ENCODE measurements at regions not wholly inside any gene's neighbourhood (a gene's known extent, or its start where the extent isn't known, plus 50 kb on each side); places are given as distances from the start of the nearest gene placed in this dataset.

DNA sequence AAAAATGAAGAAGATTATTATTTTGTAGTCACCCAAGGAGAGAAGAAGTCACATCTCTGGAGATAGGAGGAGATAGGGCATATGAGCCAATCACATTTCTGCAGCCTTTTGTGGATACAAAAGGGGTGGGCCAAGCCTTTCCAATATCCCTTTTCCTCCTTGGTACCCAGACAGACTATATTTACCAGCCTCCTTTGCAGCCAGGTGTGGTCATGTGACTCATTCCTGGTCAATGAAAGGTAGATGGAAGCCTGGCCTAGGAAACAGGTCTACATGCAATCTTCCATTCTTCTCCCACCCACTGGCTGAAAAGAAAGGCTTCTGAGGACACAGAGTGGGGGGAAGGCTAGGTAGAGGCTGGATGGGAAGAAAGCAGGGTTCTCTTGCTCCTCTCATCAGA, 58.1 kb upstream of the ERG start:
- DNase-seq (ENCODE audit: low read depth) = no peak

DNA sequence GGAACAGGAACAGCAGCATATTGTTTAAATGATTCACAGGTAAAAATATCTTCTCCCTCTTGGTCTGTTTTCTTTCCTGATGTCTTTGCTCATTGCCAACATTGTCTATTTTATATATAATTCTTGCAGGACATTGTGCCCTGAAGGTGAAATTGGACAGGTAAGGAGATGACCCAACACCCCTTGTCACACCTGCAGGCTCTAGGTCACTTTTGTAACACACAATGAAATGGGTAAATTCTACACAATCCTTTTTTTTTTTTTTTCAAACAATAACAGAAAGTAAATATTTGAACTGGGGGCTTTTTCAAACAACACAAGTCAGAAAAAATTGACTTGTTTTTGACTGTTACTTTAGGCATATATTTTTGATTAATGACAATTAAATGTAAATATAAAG, 62.9 kb upstream of the ERG start:
- no peak for DNase-seq (ENCODE audit: low read depth)

DNA sequence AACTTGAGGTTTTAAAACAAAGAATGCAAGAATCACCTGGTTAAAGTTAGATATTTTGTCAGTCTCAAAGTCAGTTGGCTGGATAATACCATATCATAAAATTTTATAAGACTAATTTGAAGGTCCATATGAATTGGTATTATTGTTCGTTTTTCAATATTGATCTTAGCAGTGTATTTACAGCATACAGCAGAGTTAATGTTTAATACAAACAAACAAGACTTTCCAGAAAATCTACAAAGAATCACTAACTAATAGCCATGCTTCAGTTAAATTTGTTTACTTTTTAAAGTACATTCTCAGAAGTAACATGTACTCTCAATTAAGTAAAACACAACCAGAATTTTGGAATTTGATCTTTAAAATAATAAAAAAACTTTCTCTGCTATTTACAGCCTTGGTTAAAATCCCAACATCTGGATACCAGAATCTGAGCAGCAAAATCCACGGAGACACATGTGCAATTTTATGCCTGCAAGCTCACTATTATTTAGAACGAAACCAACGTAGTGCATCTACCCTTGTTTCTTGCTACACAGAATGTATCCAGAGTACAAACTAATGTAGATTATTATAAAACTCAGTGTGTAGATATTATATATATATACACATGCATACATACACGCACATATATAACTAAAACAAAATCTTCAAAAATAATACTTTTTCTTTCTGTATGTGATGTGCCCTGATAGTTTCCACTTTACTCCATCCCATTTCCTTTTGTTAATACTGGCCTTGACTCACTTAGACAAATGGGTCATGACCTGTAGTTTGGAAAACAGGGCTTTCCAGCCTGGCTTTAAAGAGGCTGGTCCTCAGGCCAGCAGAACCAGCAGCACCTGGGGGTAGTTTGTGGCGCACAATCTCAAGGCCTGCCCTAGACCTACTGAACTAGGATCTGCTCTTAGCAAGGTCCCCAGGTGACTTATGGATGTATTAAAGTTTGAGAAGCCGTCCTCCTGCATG, 63.6 kb upstream of the ERG start:
- no peak for DNase-seq (ENCODE audit: low read depth)

DNA sequence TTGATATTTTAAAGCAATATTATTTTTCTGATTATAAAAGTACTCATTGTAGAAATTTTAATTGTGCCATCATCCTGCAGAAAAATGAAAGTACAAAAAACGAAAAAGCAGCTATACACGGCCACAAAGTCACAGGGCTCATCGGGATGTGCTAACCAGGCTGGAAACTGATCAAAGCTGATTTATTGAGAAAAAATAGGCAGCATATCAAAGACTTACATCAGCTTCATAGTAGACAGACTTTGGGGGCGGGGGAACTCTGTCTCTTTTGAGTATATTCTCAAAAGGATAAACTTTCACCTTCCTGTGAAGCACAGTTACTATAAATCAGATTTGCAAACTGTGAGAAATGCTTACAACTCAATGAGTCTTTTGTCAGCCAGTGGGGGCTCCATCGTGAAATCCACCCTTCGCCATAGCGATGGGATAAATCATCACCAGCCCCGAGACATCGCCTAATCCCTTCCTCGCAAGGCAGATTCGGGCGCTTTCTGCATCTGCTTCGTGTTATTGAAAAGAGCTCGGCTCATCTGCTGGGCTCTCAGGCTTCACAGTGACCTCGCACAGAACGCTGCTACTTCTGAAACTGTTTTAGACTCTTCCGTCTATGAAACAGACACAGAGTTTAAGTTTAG, 69.2 kb upstream of the ERG start:
- no peak for DNase-seq (ENCODE audit: low read depth)

DNA sequence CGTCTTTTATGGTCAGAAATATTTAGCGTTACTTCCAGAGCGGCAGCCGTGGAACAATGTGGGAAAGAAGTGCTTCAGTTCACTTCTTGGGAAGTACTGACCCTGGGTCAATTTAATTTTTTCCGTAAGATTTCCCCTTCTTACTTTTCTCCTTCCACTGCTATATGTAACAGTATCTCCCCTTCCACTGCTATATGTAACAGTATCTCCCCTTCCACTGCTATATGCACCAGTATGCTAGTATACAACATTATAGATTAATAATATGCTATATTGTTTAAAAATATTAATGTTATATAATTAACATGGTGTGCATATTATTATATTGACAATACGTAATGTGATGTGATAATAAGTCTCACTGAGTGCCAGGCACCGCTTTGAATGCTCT, 69.7 kb upstream of the ERG start:
- DNase-seq (ENCODE audit: low read depth) = no peak

GRCh38 chr21:38569733-38570132, 71.5 kb upstream of the ERG start:
- no peak for DNase-seq (ENCODE audit: low read depth)

GRCh38 chr21:38570596-38570995, 72.3 kb upstream of the ERG start:
- no peak for DNase-seq (ENCODE audit: low read depth)

GRCh38 chr21:38574895-38575575, 76.8 kb upstream of the ERG start:
- DNase-seq (ENCODE audit: low read depth) = no peak

- no peak for DNase-seq (ENCODE audit: low read depth)
These were observed 79.6 kb upstream of the ERG start for GRCh38 chr21:38577887-38578286.

GRCh38 chr21:38590449-38591217, 92.4 kb upstream of the ERG start:
- no peak for DNase-seq (ENCODE audit: low read depth)

DNA sequence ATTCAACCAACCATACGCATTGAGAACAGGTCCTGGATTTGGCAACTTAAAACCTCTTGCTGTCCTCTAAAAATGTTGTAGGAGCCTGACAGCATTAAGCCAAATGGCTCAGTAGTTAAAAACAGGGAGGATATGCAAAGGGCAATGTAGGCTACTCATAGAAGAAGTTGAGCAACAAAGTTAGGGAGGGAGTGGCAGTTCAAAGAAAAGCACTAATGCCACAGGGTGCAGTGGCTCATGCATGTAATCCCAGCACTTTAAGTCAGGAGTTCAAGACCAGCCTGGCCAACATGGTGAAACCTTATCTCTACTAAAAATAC, 92.9 kb upstream of the ERG start:
- no peak for DNase-seq (ENCODE audit: low read depth)

DNA sequence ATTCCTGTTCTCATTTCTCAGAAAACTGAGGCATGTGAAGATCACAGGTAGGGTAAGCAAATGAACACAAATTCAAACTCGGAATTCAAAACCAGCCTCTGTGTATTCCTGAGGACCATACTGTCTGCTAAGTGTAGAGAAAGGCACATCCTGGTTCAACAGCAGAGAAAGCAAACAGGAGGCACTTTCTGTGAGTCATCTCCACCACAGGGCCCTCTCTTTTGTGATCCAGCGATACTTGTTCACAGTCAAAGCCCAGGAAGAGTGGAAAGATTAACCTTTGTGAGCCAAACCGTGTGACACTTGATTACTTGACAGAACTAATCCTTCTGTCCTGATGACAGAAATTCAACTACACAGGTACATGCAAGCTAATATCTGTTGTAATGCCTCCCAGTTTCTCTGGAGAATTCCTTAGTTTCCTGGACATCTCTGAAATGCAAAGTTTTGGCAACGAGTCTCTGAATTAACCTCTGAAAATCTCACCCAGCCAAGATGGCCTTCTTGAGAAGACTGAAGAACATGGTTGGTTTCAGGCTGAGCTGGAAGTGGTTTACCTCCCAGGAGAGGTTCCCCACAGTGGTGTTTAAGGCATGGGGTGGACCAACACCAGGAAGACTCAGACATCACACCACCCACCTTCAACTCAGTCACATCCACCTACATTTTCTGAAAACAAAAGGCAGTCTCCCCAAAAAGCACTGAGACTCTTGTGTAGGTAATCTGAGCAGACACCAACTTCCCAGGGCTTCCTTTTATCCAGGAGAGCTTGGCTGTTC, 98.2 kb upstream of the ERG start:
- DNase-seq (ENCODE audit: low read depth) = no peak

GRCh38 chr21:38597421-38597820, 99.1 kb upstream of the ERG start:
- DNase-seq (ENCODE audit: low read depth) = no peak

GRCh38 chr21:38598413-38598812, 100.1 kb upstream of the ERG start:
- no peak for DNase-seq (ENCODE audit: low read depth)

DNA sequence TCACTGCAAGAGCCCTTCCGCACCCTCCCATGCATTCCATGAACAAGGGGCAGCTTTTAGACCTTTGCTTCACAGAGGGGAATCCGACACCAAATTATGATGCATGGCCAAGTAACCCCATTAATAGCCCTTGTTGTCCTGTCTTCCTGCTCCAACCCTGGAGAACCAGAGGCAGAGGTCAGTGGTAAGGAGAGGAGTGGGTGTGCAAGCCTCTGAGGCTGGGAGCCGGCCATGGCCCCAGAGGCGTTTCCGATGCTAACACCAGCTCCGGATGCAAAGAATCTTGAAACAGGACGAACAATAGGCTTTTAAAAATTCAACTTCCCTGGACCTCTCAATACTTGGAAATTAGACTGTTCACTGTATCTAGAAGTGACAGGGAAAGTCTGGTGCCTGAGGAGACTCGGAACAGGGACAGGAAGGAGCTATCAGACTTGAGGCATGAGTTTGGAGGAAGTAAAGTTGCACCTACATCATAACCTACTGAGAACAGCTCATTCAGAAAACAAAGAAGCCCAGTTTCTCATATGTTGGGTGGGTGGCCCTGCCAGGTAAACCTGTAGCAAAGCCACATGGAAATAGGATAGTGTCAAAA, 101.2 kb upstream of the ERG start:
- DNase-seq (ENCODE audit: low read depth) = no peak

DNA sequence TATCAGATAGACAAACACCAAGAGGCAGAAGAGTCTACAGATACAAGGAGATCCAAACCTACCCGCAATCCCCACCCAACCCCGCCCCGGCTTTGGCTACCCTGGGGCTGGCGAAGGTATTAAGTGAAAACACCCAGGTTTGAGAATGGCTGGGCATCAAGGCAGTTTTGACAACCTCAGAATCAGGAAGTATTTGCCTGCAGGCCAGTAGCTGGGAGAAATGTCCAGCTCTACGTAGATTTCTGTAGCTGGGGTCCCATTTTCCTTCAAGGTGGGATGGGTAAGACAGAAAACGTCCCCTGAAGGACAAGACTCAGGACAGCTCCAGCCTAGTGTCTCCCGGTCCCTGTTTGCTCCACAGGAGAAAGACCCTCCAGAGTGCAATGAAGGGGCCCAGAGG, 101.8 kb upstream of the ERG start:
- no peak for DNase-seq (ENCODE audit: low read depth)

DNA sequence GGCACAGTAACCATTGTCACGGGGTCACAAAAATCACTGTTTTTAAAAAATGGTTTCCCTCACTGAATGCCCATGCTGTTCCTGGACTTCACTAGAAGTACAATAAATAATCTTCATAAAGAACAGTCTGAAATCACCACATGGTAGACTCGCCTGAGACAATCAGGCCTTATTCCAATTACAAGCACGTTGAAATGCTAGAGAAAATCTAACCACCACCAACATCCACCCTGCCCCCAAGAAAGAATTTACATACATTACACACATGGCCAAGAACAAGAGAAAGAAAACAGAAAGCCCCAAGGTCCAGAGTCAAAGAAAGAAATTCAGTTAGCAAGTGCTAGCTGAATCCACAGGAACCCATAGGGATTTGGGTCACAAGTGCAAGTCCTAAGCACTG, 107.0 kb upstream of the ERG start:
- no peak for DNase-seq (ENCODE audit: low read depth)

- no peak for DNase-seq (ENCODE audit: low read depth)
These were observed 111.3 kb upstream of the ERG start for GRCh38 chr21:38609580-38609979.

DNA sequence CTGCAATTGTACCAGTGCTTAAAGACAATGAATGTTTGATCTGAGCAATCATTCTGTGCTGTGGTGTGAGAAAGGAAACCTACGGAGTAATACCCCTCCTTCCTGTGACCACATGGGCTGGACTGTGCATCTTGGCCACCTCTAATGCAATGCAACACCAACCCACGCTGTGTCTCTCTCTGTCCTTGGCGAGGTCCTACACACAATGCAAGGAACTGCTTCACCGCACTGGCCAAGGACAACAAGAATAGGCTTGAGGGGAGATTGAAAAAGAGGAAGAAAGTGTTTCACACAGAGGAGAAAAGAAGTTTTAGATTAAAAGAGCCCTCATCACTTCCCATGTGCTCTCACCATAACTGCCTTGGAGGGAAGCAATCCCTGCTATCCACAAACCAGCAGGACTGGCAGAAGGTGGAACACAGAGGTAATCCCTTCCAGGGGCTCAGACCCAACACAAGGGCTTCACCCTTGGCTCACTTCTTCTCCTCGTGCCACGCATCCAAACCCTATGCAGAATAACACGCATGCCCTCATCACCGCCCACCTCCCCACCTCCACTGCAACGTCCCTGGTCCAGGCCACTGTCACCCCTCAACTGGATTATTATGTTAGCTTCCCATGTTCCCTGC, 112.5 kb upstream of the ERG start:
- no peak for DNase-seq (ENCODE audit: low read depth)

DNA sequence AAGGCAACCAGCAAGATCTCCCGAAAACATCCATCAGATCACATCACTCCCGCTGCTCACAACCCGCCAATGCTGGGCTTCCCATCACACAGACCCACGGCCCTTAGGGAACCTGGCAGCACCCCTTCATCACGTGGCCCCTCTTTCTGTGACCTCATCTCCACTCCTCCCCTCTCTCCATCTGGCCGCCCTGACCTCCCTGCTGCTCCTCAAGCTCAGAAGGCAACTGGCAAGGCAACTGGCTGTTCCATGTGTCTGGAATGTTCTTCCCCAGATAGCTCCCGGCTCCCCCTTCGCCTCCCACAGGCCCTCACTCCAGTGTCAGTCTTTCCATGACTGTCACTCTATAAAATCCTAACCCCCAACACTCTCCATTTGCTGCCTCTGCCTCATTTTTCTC, 113.0 kb upstream of the ERG start:
- DNase-seq (ENCODE audit: low read depth) = no peak

DNA sequence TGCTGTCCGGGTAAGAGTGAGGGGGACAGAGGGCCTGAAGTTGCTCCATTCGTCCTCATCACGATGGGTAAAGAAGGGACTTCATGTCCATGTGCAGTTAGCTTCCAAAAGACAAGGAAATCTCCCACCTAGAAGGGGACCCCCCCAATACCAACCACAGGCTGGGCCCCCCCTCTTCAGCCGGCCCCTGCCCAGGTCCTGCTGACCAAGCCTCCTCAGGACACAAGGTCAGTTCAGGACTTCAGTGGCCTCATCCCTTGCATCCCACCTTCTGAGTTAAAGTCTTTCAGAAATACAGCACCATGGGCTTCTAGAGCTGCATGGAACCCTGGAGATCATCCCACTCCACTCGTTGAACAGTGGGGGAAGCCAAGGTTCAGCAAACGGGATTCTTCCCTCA, 115.4 kb upstream of the ERG start:
- no peak for DNase-seq (ENCODE audit: low read depth)
